ENCODE measurements at regions not wholly inside any gene's neighbourhood (a gene's known extent, or its start where the extent isn't known, plus 50 kb on each side); places are given as distances from the start of the nearest gene placed in this dataset.

DNA sequence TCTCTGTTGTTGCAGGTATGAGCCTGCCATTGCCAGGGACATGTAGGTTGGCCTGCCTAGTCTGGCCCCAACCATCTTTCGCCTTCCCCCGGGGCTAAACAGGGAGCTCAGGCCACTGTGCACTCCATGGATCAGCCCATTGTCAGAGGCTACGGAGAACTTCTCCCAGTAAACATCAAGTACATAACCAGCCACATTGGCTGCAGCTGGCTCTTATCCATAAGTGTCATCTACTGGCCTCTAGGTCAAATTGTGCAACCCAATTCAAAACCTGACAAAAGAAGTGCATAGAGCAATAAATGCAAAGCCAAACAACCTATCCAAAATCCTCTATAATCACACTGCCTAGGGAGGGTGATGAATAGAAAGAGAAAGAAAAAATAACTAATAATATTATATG is 418.1 kb upstream of the DCC start:
- H3K9me3 ChIP-seq: peaks cover 0 to 10% (median 0%) of the 10 kb centered on the region in 4 donors
- H3K36me3 ChIP-seq: no peaks in the 10 kb centered on the region
- DNase-seq (ENCODE audit: low spot score in 2 of 2): no peak
- H3K27ac ChIP-seq: no peak overlapping the region
- TF ChIP-seq EP300 (IDR thresholded peaks at IDR 0.05): no peak
- no peaks in the 10 kb centered on the region for H3K4me1 ChIP-seq
- H3K27me3 ChIP-seq: no peaks in the 10 kb centered on the region
- H3K4me3 ChIP-seq: no peak overlapping the region
- WGBS, 2 donors: 90 to 93% methylated on average over 3 of the region's 3 CpGs

DNA sequence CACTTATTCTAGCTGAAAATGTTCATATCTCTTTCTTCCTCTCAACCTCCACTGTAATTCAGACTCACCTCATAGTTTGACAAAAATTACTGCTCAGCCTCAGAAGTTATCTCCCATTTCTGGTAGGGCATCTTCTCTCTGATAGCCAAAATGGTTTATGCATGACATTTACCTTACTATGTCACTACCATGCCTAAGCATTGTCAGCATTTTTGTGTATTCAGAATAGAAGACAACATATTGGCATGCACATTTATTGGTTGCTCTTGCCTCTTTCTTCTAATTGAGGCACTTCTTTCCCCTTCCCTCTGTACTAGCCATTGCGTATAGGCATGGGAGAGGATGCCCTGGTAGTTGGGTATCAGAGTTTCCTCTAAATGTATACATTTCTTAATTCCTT is 406.1 kb upstream of the DCC start:
- H3K27ac ChIP-seq: no peak overlapping the region
- WGBS, 2 donors: 70 to 90% methylated on average over 1 of the region's 1 CpG
- H3K36me3 ChIP-seq: no peaks in the 10 kb centered on the region
- H3K4me3 ChIP-seq: no peak overlapping the region
- DNase-seq (ENCODE audit: low spot score in 2 of 2): no peak
- TF ChIP-seq EP300 (IDR thresholded peaks at IDR 0.05) (no peak), POLR2A (IDR thresholded peaks at IDR 0.05) (no peak)
- TF ChIP-seq, protein P1, sequence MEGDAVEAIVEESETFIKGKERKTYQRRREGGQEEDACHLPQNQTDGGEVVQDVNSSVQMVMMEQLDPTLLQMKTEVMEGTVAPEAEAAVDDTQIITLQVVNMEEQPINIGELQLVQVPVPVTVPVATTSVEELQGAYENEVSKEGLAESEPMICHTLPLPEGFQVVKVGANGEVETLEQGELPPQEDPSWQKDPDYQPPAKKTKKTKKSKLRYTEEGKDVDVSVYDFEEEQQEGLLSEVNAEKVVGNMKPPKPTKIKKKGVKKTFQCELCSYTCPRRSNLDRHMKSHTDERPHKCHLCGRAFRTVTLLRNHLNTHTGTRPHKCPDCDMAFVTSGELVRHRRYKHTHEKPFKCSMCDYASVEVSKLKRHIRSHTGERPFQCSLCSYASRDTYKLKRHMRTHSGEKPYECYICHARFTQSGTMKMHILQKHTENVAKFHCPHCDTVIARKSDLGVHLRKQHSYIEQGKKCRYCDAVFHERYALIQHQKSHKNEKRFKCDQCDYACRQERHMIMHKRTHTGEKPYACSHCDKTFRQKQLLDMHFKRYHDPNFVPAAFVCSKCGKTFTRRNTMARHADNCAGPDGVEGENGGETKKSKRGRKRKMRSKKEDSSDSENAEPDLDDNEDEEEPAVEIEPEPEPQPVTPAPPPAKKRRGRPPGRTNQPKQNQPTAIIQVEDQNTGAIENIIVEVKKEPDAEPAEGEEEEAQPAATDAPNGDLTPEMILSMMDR (IDR thresholded peaks at IDR 0.05): no peak
- no peaks in the 10 kb centered on the region for H3K27me3 ChIP-seq
- H3K9me3 ChIP-seq: peaks cover 0 to 7% (median 0%) of the 10 kb centered on the region in 4 donors
- H3K4me1 ChIP-seq: no peaks in the 10 kb centered on the region

GRCh38 chr18:51936115-51936514 is 403.9 kb upstream of the DCC start:
- DNase-seq (ENCODE audit: low spot score in 2 of 2): no peak
- H3K4me1 ChIP-seq: no peaks in the 10 kb centered on the region
- WGBS, 2 donors: 61 to 69% methylated on average over 2 of the region's 2 CpGs
- no peak overlapping the region for H3K4me3 ChIP-seq
- H3K27me3 ChIP-seq: no peaks in the 10 kb centered on the region
- H3K36me3 ChIP-seq: no peaks in the 10 kb centered on the region
- no peaks in the 10 kb centered on the region for H3K9me3 ChIP-seq
- no peak for TF ChIP-seq POLR2A (IDR thresholded peaks at IDR 0.05)
- no peak for TF ChIP-seq EP300 (IDR thresholded peaks at IDR 0.05)
- TF ChIP-seq, protein P1 (IDR thresholded peaks at IDR 0.05): no peak
- H3K27ac ChIP-seq: no peak overlapping the region

DNA sequence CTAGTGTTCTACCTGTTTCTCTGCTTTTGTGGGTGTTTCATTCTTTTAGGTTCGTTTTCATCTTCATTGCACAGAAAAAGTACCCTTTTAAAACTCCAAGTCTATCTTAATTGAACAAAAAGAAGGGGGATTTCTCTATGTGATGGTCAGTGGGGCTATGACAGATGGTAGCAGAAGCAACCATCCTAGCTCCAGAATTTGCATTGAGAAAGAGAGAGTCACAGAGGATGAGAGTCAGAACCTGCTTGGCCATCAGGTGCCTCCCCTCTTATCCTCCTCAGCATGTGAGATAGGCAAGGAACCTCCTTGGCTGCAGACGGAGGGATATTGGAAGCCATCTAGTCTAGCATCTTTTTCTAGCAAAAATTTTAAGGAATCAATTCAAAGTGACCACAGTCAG is 398.0 kb upstream of the DCC start:
- no peak overlapping the region for H3K4me3 ChIP-seq
- H3K27me3 ChIP-seq: no peaks in the 10 kb centered on the region
- TF ChIP-seq, protein P1 (IDR thresholded peaks at IDR 0.05): no peak
- TF ChIP-seq POLR2A (IDR thresholded peaks at IDR 0.05) (no peak), EP300 (IDR thresholded peaks at IDR 0.05) (no peak)
- no peaks in the 10 kb centered on the region for H3K9me3 ChIP-seq
- H3K27ac ChIP-seq: no peak overlapping the region
- WGBS, 2 donors: 50 to 54% methylated on average over 2 of the region's 2 CpGs
- DNase-seq (ENCODE audit: low spot score in 2 of 2): no peak
- H3K4me1 ChIP-seq: no peaks in the 10 kb centered on the region
- no peaks in the 10 kb centered on the region for H3K36me3 ChIP-seq

DNA sequence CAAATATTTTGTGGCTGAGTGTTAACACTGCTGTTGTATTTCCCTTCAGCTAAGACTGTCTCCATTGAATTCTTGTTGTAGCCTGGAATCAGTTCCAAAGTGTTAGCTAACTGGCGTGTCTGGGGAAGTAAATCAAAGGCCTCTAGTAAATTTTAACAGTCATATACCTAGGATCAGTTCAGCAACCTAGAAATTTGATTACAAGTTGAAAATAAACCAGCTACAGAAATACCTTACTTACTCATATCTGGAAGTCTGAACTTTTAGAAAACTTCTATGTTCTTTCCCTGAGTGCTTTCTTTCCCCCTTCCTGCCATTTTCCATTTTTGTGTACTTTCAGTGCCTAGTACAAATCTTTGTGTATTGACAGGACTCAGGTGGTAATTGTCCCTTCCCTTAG is 396.7 kb upstream of the DCC start:
- no peaks in the 10 kb centered on the region for H3K9me3 ChIP-seq
- no peaks in the 10 kb centered on the region for H3K4me1 ChIP-seq
- H3K4me3 ChIP-seq: no peak overlapping the region
- no peak for DNase-seq (ENCODE audit: low spot score in 2 of 2)
- no peaks in the 10 kb centered on the region for H3K36me3 ChIP-seq
- no peak for TF ChIP-seq POLR2A (IDR thresholded peaks at IDR 0.05)
- TF ChIP-seq, protein P1 (IDR thresholded peaks at IDR 0.05): no peak
- no peak for TF ChIP-seq EP300 (IDR thresholded peaks at IDR 0.05)
- no peaks in the 10 kb centered on the region for H3K27me3 ChIP-seq
- no peak overlapping the region for H3K27ac ChIP-seq
- 81% methylated on average over 1 of the region's 1 CpG for WGBS, 2 donors

DNA sequence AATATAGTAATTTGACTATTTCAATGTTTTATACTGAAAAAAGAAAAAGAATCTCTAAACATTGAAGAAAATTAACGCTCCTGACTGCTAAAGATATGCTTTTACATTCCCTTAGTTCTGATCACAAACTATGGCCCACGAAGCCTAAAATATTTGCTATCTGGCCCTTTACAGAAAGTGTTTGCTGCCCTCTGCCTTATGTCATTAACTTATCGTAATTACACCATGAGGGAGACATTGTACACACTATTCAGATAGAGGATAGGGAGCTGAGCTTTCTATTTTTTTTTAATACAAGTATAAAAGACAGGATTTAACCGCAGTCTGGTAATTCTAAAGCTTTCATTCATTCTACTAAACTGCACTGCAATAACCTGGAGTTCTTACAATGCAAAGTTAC is 393.1 kb upstream of the DCC start:
- DNase-seq (ENCODE audit: low spot score in 2 of 2): no peak
- H3K4me3 ChIP-seq: no peak overlapping the region
- H3K9me3 ChIP-seq: no peaks in the 10 kb centered on the region
- TF ChIP-seq, protein P1 (IDR thresholded peaks at IDR 0.05): no peak
- TF ChIP-seq EP300 (IDR thresholded peaks at IDR 0.05): no peak
- TF ChIP-seq POLR2A (IDR thresholded peaks at IDR 0.05): no peak
- H3K4me1 ChIP-seq: no peaks in the 10 kb centered on the region
- no peaks in the 10 kb centered on the region for H3K36me3 ChIP-seq
- H3K27ac ChIP-seq: no peak overlapping the region
- 50 to 51% methylated on average over 4 of the region's 4 CpGs for WGBS, 2 donors
- H3K27me3 ChIP-seq: no peaks in the 10 kb centered on the region
